ENCODE measurements at regions not wholly inside any gene's neighbourhood (a gene's known extent, or its start where the extent isn't known, plus 50 kb on each side); places are given as distances from the start of the nearest gene placed in this dataset.

GRCh38 chr3:178159691-178160220, 376.5 kb upstream of the KCNMB2 start:
- Histone ChIP-seq H3K36me3 (ENCODE audit: control insufficient read depth in 1 of 2, insufficient read depth in 2 of 2, low read length in 2 of 2) (no peaks in the 10 kb centered on the region), H3K27ac (ENCODE audit: low read depth, low read length) (no peak overlapping the region)

DNA sequence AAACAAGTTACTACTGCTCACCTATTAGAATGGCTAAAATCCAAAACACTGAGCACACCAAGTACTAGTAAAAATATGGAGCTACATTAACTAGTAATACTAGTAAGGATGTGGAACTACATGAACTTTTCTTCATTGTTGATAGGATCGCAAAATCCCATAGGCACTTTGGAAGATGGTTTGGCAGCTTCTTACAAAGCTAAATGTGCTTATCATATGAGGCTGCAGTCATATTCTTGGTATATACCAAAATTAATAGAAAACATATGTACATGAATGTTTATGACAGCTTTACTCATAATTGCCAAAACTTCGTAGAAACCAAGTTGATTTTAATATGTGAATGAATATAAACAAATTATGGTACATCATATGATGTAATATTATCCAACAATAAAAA, 366.8 kb upstream of the KCNMB2 start:
- Histone ChIP-seq H4K91ac (ENCODE audit: low read depth, low read length) (no peak overlapping the region), H2BK120ac (ENCODE audit: insufficient read depth, low read length, poor library complexity) (no peak overlapping the region), H3K4me1 (ENCODE audit: control insufficient read depth in 1 of 2, insufficient read depth in 2 of 2, low read length in 2 of 2) (no peaks in the 10 kb centered on the region), H3K9me3 (ENCODE audit: insufficient read depth, low read depth, low read length) (no peaks in the 10 kb centered on the region), H3K4ac (ENCODE audit: low read depth, low read length) (no peak overlapping the region), H2BK5ac (ENCODE audit: low read depth, low read length, poor library complexity) (no peak overlapping the region), H2AFZ (ENCODE audit: insufficient read depth, low read length, poor library complexity) (no peak overlapping the region), H2BK12ac (ENCODE audit: low read length) (no peak overlapping the region), H2AK5ac (ENCODE audit: low read length) (no peak overlapping the region), H3K27ac (ENCODE audit: low read depth, low read length) (no peak overlapping the region), H3K79me1 (ENCODE audit: low read length) (no peaks in the 10 kb centered on the region), H3K14ac (ENCODE audit: low read length) (no peak overlapping the region), H3K23ac (ENCODE audit: low read length) (no peak overlapping the region), H3K79me2 (ENCODE audit: control insufficient read depth, insufficient read depth, low read length, poor library complexity) (no peaks in the 10 kb centered on the region), H3K9ac (ENCODE audit: low read length) (no peak overlapping the region), H4K8ac (ENCODE audit: low read depth, low read length) (no peak overlapping the region), H3K4me3 (ENCODE audit: low read depth, low read length) (no peak overlapping the region), H3K4me2 (ENCODE audit: low read length) (no peak overlapping the region), H3K18ac (ENCODE audit: low read length) (no peak overlapping the region), H3K36me3 (ENCODE audit: control insufficient read depth in 1 of 2, insufficient read depth in 2 of 2, low read length in 2 of 2) (no peaks in the 10 kb centered on the region), H4K12ac (ENCODE audit: low read depth, low read length) (no peak overlapping the region), H3K27me3 (ENCODE audit: insufficient read depth, low read length) (no peaks in the 10 kb centered on the region)
- no CpG with 5 or more reads among the region's 2 CpGs for WGBS (ENCODE audit: extremely low coverage, insufficient coverage, insufficient read length)
- no peak for DNase-seq

More at GRCh38 chr3:178159691-178160220, 376.5 kb upstream of the KCNMB2 start:
- H3K4ac ChIP-seq (ENCODE audit: low read depth, low read length): no peak overlapping the region
- H2AK5ac ChIP-seq (ENCODE audit: low read length): no peak overlapping the region
- H3K79me1 ChIP-seq (ENCODE audit: low read length): no peaks in the 10 kb centered on the region
- no peak overlapping the region for H2BK120ac ChIP-seq (ENCODE audit: insufficient read depth, low read length, poor library complexity)
- no peaks in the 10 kb centered on the region for H3K79me2 ChIP-seq (ENCODE audit: control insufficient read depth, insufficient read depth, low read length, poor library complexity)
- no peaks in the 10 kb centered on the region for H3K9me3 ChIP-seq (ENCODE audit: insufficient read depth, low read depth, low read length)
- H3K4me2 ChIP-seq (ENCODE audit: low read length): no peak overlapping the region
- no CpG with 5 or more reads among the region's 2 CpGs for WGBS (ENCODE audit: extremely low coverage, insufficient coverage, insufficient read length)
- H3K23ac ChIP-seq (ENCODE audit: low read length): no peak overlapping the region
- H4K91ac ChIP-seq (ENCODE audit: low read depth, low read length): no peak overlapping the region
- H2AFZ ChIP-seq (ENCODE audit: insufficient read depth, low read length, poor library complexity): no peak overlapping the region
- H3K14ac ChIP-seq (ENCODE audit: low read length): no peak overlapping the region
- no peak overlapping the region for H3K4me3 ChIP-seq (ENCODE audit: low read depth, low read length)
- no peak overlapping the region for H3K9ac ChIP-seq (ENCODE audit: low read length)
- H4K12ac ChIP-seq (ENCODE audit: low read depth, low read length): no peak overlapping the region
- no peak overlapping the region for H2BK12ac ChIP-seq (ENCODE audit: low read length)
- H3K4me1 ChIP-seq (ENCODE audit: control insufficient read depth in 1 of 2, insufficient read depth in 2 of 2, low read length in 2 of 2): no peaks in the 10 kb centered on the region
- no peaks in the 10 kb centered on the region for H3K27me3 ChIP-seq (ENCODE audit: insufficient read depth, low read length)
- no peak for DNase-seq
- no peak overlapping the region for H2BK5ac ChIP-seq (ENCODE audit: low read depth, low read length, poor library complexity)
- H4K8ac ChIP-seq (ENCODE audit: low read depth, low read length): no peak overlapping the region
- H3K18ac ChIP-seq (ENCODE audit: low read length): no peak overlapping the region

DNA sequence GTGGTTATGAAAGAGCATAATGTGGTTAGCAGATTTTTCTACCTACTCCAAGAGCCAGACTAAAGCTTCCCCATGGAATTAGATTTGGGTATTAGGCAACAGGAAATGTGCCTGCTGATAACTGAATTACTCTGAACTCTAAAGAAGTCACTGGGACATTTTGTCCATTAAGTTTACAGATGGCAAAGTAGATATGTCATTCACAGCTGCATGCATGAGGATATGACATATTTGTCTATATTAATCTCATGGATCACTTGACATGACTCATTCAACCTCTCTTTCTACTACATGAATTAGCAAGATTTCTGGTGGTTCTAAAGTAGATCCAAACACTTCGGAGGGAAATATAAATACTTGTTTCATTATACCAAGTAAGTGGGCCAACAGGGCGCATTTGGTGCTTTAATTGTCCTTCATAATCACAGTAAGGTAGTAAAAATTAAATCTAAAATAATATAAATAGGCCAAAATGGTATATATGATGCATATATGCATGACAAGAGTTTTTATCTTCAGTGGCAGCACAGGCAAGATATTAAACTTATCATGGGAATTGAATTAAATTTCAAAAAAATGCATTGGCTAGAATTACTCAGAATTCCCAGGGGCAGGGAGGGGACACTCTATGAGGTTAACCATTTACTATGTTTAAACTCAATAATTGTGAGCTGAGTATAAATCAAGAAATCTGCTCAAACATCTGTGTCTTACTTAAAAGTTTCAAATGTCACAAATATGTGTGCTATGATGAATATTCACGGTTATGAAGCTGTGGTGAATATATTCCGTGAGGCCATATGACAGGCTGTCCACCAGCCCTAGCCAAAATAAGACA, 365.3 kb upstream of the KCNMB2 start:
- WGBS (ENCODE audit: extremely low coverage, insufficient coverage, insufficient read length): no CpG with 5 or more reads among the region's 4 CpGs
- no peak overlapping the region for H2BK5ac ChIP-seq (ENCODE audit: low read depth, low read length, poor library complexity)
- no peak overlapping the region for H3K4me3 ChIP-seq (ENCODE audit: low read depth, low read length)
- no peaks in the 10 kb centered on the region for H3K9me3 ChIP-seq (ENCODE audit: insufficient read depth, low read depth, low read length)
- H4K91ac ChIP-seq (ENCODE audit: low read depth, low read length): no peak overlapping the region
- no peak overlapping the region for H3K18ac ChIP-seq (ENCODE audit: low read length)
- no peak overlapping the region for H4K8ac ChIP-seq (ENCODE audit: low read depth, low read length)
- no peak overlapping the region for H2AFZ ChIP-seq (ENCODE audit: insufficient read depth, low read length, poor library complexity)
- H2BK12ac ChIP-seq (ENCODE audit: low read length): no peak overlapping the region
- peak in 1 of 2 donors; percentile 37 for DNase-seq
- H3K27ac ChIP-seq (ENCODE audit: low read depth, low read length): no peak overlapping the region
- H3K9ac ChIP-seq (ENCODE audit: low read length): no peak overlapping the region
- no peak overlapping the region for H3K4me2 ChIP-seq (ENCODE audit: low read length)
- H3K14ac ChIP-seq (ENCODE audit: low read length): no peak overlapping the region
- H2AK5ac ChIP-seq (ENCODE audit: low read length): no peak overlapping the region
- H3K4me1 ChIP-seq (ENCODE audit: control insufficient read depth in 1 of 2, insufficient read depth in 2 of 2, low read length in 2 of 2): no peaks in the 10 kb centered on the region
- no peak overlapping the region for H3K23ac ChIP-seq (ENCODE audit: low read length)
- no peak overlapping the region for H2BK120ac ChIP-seq (ENCODE audit: insufficient read depth, low read length, poor library complexity)
- no peaks in the 10 kb centered on the region for H3K79me2 ChIP-seq (ENCODE audit: control insufficient read depth, insufficient read depth, low read length, poor library complexity)
- no peaks in the 10 kb centered on the region for H3K79me1 ChIP-seq (ENCODE audit: low read length)
- no peak overlapping the region for H3K4ac ChIP-seq (ENCODE audit: low read depth, low read length)
- no peaks in the 10 kb centered on the region for H3K27me3 ChIP-seq (ENCODE audit: insufficient read depth, low read length)
- no peaks in the 10 kb centered on the region for H3K36me3 ChIP-seq (ENCODE audit: control insufficient read depth in 1 of 2, insufficient read depth in 2 of 2, low read length in 2 of 2)
- no peak overlapping the region for H4K12ac ChIP-seq (ENCODE audit: low read depth, low read length)

DNA sequence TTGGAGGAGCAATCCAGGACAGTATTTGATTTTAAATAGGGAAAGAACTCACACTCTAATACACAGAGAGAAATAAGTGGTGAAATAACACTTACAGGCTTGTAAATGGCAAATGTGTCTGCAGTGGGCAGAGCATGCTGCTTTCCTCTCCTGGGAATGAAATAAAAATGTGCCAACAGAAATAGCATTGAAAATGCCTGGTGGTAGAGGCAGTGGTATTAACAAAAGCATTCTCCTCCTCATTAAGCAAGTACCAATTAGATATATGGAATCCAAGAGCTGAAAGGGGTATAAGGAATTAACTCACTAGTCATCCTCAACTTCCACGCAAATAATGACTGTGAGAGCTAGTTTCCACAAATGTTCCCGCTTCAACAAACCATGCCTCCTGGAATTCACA, 364.1 kb upstream of the KCNMB2 start:
- no peaks in the 10 kb centered on the region for H3K79me2 ChIP-seq (ENCODE audit: control insufficient read depth, insufficient read depth, low read length, poor library complexity)
- WGBS (ENCODE audit: extremely low coverage, insufficient coverage, insufficient read length): no CpG with 5 or more reads among the region's 2 CpGs
- no peaks in the 10 kb centered on the region for H3K36me3 ChIP-seq (ENCODE audit: control insufficient read depth in 1 of 2, insufficient read depth in 2 of 2, low read length in 2 of 2)
- H3K4me3 ChIP-seq (ENCODE audit: low read depth, low read length): no peak overlapping the region
- no peak overlapping the region for H2AK5ac ChIP-seq (ENCODE audit: low read length)
- no peak for DNase-seq
- H3K4me1 ChIP-seq (ENCODE audit: control insufficient read depth in 1 of 2, insufficient read depth in 2 of 2, low read length in 2 of 2): no peaks in the 10 kb centered on the region
- no peak overlapping the region for H3K9ac ChIP-seq (ENCODE audit: low read length)
- H2BK120ac ChIP-seq (ENCODE audit: insufficient read depth, low read length, poor library complexity): no peak overlapping the region
- H3K79me1 ChIP-seq (ENCODE audit: low read length): no peaks in the 10 kb centered on the region
- no peak overlapping the region for H3K27ac ChIP-seq (ENCODE audit: low read depth, low read length)
- H3K14ac ChIP-seq (ENCODE audit: low read length): no peak overlapping the region
- H3K23ac ChIP-seq (ENCODE audit: low read length): no peak overlapping the region
- no peak overlapping the region for H3K18ac ChIP-seq (ENCODE audit: low read length)
- no peak overlapping the region for H4K12ac ChIP-seq (ENCODE audit: low read depth, low read length)
- no peak overlapping the region for H2BK12ac ChIP-seq (ENCODE audit: low read length)
- H2AFZ ChIP-seq (ENCODE audit: insufficient read depth, low read length, poor library complexity): no peak overlapping the region
- no peak overlapping the region for H4K91ac ChIP-seq (ENCODE audit: low read depth, low read length)
- H4K8ac ChIP-seq (ENCODE audit: low read depth, low read length): no peak overlapping the region
- no peaks in the 10 kb centered on the region for H3K27me3 ChIP-seq (ENCODE audit: insufficient read depth, low read length)
- H2BK5ac ChIP-seq (ENCODE audit: low read depth, low read length, poor library complexity): no peak overlapping the region
- no peak overlapping the region for H3K4me2 ChIP-seq (ENCODE audit: low read length)
- H3K4ac ChIP-seq (ENCODE audit: low read depth, low read length): no peak overlapping the region
- no peaks in the 10 kb centered on the region for H3K9me3 ChIP-seq (ENCODE audit: insufficient read depth, low read depth, low read length)

Data from trophoblast cell (in vitro differentiated cells and primary cell).